ENCODE measurements at regions not wholly inside any gene's neighbourhood (a gene's known extent, or its start where the extent isn't known, plus 50 kb on each side); places are given as distances from the start of the nearest gene placed in this dataset.

- TF ChIP-seq ETV1 (tag; conservative IDR thresholded peaks at IDR 0.05; ENCODE audit: low read depth), result no peak
- no peak for TF ChIP-seq ZNF592 (IDR thresholded peaks at IDR 0.05)
- no peak for TF ChIP-seq CCNT2 (IDR thresholded peaks at IDR 0.05; ENCODE audit: borderline replicate concordance, extremely low read depth, insufficient read length, low read depth, low read length)
- TF ChIP-seq ZBTB43 (CRISPR knock-in tag; IDR thresholded peaks at IDR 0.05), result no peak
- TF ChIP-seq TBP (optimal IDR thresholded peaks at IDR 0.05; ENCODE audit: low read depth, low read length), result no peak
- TF ChIP-seq FOXJ2 (tag; IDR thresholded peaks at IDR 0.05), result no peak
- TF ChIP-seq NEUROD1 (IDR thresholded peaks at IDR 0.05; ENCODE audit: borderline replicate concordance, low read depth, low read length, partially characterized antibody), result no peak
- TF ChIP-seq E2F6 (IDR thresholded peaks at IDR 0.05; ENCODE audit: borderline replicate concordance in 1 of 2, extremely low read depth in 1 of 2, insufficient read depth in 1 of 2, insufficient read length in 1 of 2, low read depth in 1 of 2, low read length in 1 of 2, poor library complexity in 1 of 2, severe bottlenecking in 1 of 2), result no peak
These were observed 262.6 kb upstream of the RXFP2 start (continued) for GRCh38 chr13:31476753-31477152.

All from K562 (cell line).